ENCODE measurements at regions not wholly inside any gene's neighbourhood (a gene's known extent, or its start where the extent isn't known, plus 50 kb on each side); places are given as distances from the start of the nearest gene placed in this dataset.
"Not testable (repeated sequence)": the region's sequence is repeated elsewhere in the genome, so short reads cannot be mapped to it uniquely, and the experiment has no call there.

DNA sequence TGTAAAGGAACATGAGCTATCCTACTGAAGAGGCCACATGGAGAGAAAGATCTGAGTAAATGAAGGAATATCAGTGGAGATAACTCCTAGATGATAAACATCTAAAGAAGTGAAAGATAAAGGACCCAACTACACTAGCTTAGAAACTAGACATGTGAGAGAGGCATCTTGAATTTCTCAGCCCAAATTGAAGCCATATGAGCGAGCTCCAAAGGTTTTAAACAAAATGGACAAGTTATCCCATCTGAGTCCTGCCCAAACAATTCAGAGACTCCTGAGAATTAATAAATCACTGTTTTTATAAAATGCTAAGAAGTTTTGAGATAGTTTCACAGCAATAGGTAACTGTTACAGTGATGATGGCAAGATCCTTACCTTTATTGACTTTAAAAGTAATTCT is 438.9 kb downstream of the NAV3 start:
- no peak for DNase-seq (ENCODE audit: low read depth in 2 of 2)

DNA sequence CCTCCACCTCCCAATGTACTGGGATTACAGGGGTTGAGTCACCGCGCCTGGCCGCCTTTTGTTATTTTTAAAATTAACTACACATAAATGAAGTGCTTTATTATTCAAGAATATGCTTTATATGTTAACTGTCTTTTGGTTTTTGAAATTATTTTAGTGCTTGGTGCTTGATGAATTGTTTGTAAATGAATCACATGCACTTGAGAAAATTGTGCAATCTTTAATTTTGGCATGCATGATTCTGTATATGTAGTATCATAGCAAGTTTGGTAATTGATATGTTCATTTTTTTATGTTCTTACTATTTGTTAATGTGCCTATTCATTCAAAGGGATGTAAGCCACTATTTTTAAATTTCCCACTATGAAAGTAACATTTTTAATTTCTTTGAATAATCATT is 440.9 kb downstream of the NAV3 start:
- DNase-seq (ENCODE audit: low read depth in 2 of 2), result no peak

DNA sequence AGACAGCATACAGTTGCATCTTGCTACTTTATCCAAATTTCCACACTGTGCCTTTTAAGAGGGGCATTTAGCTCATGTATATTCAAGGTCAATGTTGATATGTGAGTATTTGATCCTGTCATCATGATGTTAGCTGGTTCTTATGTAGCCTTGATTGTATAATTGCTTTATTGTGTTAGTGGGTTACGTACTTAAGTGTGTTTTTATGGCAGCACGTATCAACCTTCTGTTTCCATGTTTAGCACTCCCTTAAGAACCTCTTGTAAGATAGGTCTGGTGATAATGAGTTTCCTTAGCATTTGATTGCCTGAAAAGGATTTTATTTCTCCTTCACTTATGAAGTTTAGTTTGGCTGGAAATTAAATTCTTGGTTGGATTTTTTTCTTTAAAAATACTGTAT is 445.2 kb downstream of the NAV3 start:
- DNase-seq (ENCODE audit: low read depth in 2 of 2), result no peak

DNA sequence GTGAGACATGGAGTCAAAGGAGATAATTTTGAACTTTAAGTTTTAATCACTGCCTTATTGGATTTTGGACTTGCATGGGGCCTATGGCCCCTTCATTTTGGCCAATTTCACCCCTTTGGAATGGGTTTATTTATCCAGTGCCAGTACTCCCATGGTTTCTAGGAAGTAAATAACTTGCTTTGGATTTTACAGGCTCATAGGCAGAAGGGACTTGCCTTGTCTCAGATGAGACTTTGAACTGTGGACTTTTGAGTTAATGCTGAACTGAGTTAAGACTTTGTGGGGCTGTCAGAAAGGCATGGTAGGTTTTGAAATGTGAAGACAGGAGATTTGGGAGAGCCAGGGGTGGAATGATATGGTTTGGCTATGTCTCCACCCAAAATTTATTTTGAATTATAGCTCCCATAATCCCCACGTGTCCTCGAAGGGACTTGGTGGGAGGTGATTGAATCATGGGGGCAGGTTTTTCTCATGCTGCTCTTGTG is 448.1 kb downstream of the NAV3 start:
- DNase-seq (ENCODE audit: low read depth in 2 of 2), result no peak

DNA sequence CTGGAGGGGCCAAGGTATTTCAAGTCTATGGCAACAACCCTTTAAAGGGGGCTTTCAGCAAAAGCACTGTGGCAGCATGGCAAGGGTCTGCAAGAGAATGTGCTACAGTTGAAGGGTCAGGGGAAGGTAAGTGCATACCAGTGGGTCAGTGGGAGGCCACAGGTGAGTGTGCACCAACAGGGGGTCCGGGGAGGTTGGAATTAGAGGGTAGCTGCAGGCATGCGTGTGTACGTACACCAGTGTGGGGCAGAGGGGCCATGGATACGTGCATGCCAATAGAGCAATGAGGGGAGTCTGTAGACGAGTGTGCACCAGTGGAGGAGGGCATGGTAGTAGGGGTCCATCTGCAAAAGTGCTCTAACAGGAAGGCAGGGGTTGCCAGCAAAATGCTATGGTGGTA is 448.9 kb downstream of the NAV3 start:
- no peak for DNase-seq (ENCODE audit: low read depth in 2 of 2)

DNA sequence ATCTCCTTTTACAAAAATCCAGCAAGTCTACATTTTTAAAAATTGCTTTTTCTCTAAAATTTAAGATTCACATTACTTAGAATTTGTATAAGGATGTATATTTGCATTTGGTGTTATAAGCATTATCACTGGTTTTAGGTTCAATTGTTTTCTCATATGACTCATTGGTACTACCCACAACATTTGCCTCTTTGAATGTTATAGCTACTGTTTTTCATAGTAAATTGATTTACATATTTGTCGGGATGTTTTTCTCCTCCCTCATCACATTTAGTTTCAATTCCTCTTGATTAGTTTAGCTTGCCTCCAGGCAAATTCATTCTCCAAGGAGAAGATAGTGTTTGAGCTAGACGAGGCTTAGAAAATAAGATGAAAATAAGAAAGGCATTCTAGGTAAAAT is 450.4 kb downstream of the NAV3 start:
- not testable (repeated sequence) for DNase-seq (ENCODE audit: low read depth in 2 of 2)

DNA sequence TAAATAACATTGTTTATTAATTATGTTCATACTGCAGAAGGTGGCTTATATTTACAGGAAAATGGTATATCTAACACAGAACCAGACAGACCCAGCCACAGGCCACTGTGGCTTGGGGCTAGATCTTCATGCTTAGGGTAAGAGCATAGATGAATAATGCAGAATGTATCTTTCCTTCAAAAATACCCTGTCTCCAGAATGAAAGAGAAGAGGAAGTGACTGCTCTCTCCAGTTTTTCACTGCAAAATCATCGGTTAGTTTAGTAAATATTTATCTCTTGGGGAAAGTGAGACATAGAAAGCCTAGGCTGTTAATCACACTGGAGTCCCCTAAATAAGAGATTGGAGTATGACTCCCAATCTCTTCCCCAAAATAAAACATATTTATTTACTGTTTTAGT is 453.7 kb downstream of the NAV3 start:
- DNase-seq (ENCODE audit: low read depth in 2 of 2), result no peak

GRCh38 chr12:78290606-78291345 is 460.1 kb downstream of the NAV3 start:
- no peak for DNase-seq (ENCODE audit: low read depth in 2 of 2)

- peak; percentile 24 to 56 for DNase-seq (ENCODE audit: low read depth in 2 of 2)
Observed at GRCh38 chr12:78293059-78293686, 462.5 kb downstream of the NAV3 start.

GRCh38 chr12:78301282-78301681 is 470.6 kb downstream of the NAV3 start:
- DNase-seq (ENCODE audit: low read depth in 2 of 2), result not testable (repeated sequence)

DNA sequence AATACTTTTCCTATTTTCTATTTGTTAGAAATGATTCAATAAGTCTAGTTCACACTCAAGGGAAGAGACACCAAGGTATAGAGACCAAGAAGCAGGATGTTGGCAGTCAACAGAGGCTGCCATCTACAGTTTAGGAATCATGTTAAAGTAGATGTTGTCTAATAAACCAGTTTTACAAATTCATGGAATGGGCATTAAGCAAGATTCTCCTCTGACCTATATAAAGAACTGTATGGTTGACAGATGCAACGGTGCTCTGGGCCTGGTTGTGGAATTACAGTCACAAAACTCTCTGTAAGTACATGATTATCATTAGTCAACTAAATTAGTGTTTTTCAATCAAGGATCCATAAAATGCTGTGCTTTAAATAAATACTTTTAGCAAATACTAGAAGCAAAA is 475.1 kb downstream of the NAV3 start:
- DNase-seq (ENCODE audit: low read depth in 2 of 2), result no peak

- no peak for DNase-seq (ENCODE audit: low read depth in 2 of 2)
Observed at GRCh38 chr12:78306236-78306635, 475.5 kb downstream of the NAV3 start.

DNA sequence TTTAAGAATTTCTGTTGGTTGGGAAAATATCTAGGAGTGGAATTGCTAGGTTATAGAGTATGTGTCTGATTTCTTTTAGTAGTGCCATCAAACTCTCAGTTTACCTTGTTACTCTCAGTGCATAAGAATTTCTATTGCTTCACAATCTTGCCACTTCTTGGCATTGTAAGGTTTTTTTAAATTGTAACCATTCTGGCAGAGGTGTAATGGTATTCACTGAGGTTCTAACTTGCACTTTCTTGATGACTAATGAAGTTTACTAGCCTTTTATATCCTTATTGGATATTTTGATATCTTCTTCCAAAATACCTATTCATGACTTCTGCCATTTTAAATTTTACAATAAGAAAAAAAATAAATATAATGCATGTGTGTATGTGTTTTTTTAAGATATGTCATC is 478.0 kb downstream of the NAV3 start:
- no peak for DNase-seq (ENCODE audit: low read depth in 2 of 2)

- no peak for DNase-seq (ENCODE audit: low read depth in 2 of 2)
Observed at GRCh38 chr12:78315028-78315427, 484.3 kb downstream of the NAV3 start.

DNA sequence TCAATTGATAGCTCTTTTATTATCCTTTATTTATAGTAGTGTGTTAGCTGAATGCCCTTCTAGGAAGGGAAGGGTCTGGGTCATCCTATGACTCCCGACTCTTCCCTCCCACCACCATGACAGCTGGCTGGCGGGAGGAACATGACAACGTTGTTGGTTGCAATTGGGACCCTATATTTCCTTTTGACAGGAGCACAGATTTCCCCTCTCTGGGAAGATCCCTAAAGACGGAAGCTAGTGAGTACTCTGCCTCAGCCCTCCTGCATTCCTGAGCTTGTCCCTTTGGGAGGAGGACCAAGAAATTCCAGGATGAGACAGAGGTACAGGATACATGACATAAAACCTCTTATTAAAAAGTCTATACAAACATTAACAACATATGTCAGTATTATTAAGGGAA is 485.4 kb downstream of the NAV3 start:
- DNase-seq (ENCODE audit: low read depth in 2 of 2), result no peak

DNA sequence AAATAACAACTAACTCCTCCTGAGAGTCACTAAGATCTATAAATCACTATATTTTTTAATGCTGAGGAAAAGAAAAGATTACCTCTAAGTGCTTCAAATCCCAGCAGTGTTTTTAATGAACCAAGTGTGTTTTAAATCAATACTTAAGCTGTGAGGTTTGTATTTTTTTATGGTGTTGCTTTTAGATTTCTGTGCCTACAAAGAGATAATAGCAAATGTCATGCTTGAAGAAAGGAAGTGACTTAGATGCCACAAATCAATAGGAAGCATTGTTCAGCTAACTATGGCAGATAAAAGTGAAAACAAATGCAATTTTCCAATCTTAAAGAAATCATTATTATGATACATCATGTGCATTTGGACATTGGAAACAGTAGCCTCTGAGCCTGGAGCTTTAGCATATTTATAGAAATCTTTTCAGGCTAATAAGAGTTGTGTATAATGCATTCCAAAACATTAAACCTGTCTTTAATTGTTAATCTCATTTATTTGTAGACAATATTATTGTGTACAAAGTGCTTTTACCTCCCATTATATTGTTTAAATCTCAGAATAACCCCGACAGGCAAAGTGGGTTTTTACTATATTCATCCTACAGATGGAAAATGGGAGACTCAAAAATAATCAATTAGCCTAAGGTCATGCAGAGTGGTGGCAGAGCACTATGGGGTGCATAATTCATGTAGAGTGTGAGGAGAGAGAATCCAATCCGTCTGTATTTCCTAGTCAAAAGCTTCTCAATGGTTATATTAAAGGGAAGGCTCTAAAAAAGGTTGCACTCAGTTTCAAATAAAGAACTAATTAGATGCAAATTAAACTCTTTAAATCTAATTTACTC is 486.2 kb downstream of the NAV3 start:
- no peak for DNase-seq (ENCODE audit: low read depth in 2 of 2)

GRCh38 chr12:78321696-78322095 is 491.0 kb downstream of the NAV3 start:
- DNase-seq (ENCODE audit: low read depth in 2 of 2), result no peak

GRCh38 chr12:78323226-78323625 is 492.5 kb downstream of the NAV3 start:
- DNase-seq (ENCODE audit: low read depth in 2 of 2), result no peak

DNA sequence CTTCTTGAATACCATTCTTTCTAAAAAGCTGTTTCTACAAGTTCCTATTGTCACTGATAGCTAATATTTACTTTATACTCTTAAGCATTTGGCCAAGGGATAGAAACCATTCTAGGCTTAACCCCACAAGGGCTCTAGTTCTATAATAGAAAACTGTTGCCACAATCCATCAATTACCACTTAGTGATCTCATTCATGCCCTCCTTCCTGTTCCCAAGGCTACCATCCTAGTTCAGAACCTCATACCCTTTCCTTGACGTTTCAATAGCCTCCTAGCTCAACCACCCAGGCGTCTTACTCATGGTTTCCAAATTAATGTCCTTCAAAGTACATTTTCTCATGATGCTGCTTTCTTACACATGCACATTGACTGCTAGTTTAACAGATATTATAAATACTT is 493.5 kb downstream of the NAV3 start:
- DNase-seq (ENCODE audit: low read depth in 2 of 2), result no peak

GRCh38 chr12:78328524-78328923 is 497.8 kb downstream of the NAV3 start:
- no peak for DNase-seq (ENCODE audit: low read depth in 2 of 2)

- no peak for DNase-seq (ENCODE audit: low read depth in 2 of 2)
Observed at GRCh38 chr12:78330131-78330530, 499.4 kb downstream of the NAV3 start.

- no peak for DNase-seq (ENCODE audit: low read depth in 2 of 2)
Observed at GRCh38 chr12:78331181-78331580, 500.5 kb downstream of the NAV3 start.
